Sigmoid colon (tissue), 4 donors: ENCODE measurements at regions not wholly inside any gene's neighbourhood (a gene's known extent, or its start where the extent isn't known, plus 50 kb on each side); places are given as distances from the start of the nearest gene placed in this dataset.

Source experiments
- EP300 ChIP-seq, 4 donors: sonication (generic); formaldehyde crosslinking; IDR thresholded peaks; one replicate each; pipeline ENCODE4 v1.6.1; 2017; ENCODE audit warnings: antibody characterized with exemption in 4 of 4
- POLR2A ChIP-seq, 2 donors: fragments of 450-650 bp; IDR thresholded peaks; one replicate each; pipeline ENCODE4 v1.6.1; 2016; ENCODE audit warnings: antibody characterized with exemption in 2 of 2, mild to moderate bottlenecking in 2 of 2, moderate library complexity in 2 of 2
- POLR2AphosphoS5 ChIP-seq, 4 donors: sonication (generic); formaldehyde crosslinking; IDR thresholded peaks; one replicate each; pipeline ENCODE4 v1.6.1; 2017; ENCODE audit warnings: antibody characterized with exemption in 4 of 4
- TF ChIP-seq, protein P1 (sequence below), 4 experiments: fragments of 450-650 bp in 3 of 4; fragments of 200-600 bp in 1 of 4; IDR thresholded peaks; one replicate each; pipeline ENCODE4 v1.5.1; 2016 to 2019; ENCODE audit warnings: antibody characterized with exemption in 4 of 4, mild to moderate bottlenecking in 3 of 4, moderate library complexity in 2 of 4

DNA sequence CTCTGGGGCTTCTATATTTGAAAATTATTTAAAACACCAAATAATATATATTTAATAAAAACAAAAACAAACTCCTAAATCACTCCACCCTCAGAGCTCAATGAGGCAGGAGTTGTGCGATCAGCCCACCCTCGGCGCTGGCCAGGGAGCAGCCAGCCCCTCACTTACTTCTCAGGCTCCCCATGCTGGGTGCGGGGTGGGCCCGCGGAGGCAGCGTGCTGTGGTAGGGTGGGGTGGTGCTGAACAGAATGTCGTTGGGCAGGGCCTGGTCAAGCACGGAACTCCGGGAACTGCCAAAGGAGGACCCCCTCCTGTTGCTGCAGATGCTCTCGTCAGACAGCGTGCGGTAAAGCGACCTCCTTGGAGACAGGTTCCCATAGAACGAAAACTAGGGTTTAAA is 204.5 kb downstream of the SIPA1L2 start:
- TF ChIP-seq POLR2A (IDR thresholded peaks at IDR 0.05), result no peak
- TF ChIP-seq, protein P1, sequence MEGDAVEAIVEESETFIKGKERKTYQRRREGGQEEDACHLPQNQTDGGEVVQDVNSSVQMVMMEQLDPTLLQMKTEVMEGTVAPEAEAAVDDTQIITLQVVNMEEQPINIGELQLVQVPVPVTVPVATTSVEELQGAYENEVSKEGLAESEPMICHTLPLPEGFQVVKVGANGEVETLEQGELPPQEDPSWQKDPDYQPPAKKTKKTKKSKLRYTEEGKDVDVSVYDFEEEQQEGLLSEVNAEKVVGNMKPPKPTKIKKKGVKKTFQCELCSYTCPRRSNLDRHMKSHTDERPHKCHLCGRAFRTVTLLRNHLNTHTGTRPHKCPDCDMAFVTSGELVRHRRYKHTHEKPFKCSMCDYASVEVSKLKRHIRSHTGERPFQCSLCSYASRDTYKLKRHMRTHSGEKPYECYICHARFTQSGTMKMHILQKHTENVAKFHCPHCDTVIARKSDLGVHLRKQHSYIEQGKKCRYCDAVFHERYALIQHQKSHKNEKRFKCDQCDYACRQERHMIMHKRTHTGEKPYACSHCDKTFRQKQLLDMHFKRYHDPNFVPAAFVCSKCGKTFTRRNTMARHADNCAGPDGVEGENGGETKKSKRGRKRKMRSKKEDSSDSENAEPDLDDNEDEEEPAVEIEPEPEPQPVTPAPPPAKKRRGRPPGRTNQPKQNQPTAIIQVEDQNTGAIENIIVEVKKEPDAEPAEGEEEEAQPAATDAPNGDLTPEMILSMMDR (IDR thresholded peaks at IDR 0.05), result no peak
- no peak for TF ChIP-seq EP300 (IDR thresholded peaks at IDR 0.05)
- no peak for TF ChIP-seq POLR2AphosphoS5 (IDR thresholded peaks at IDR 0.05)
